C4-2B (cell line): ENCODE measurements at regions not wholly inside any gene's neighbourhood (a gene's known extent, or its start where the extent isn't known, plus 50 kb on each side); places are given as distances from the start of the nearest gene placed in this dataset.

Source experiments
- H3K27ac ChIP-seq: fragments of 450-650 bp; 2 replicates; pipeline ENCODE4 v1.5.1; 2017
- CTCF ChIP-seq: fragments of 450-650 bp; conservative IDR thresholded peaks from 2 replicates; pipeline ENCODE4 v1.5.1; 2017; ENCODE audit warnings: mild to moderate bottlenecking
- ZFX ChIP-seq: fragments of 450-650 bp; IDR thresholded peaks from 2 replicates; pipeline ENCODE4 v1.6.1; 2017

- TF ChIP-seq ZFX = no peak
- TF ChIP-seq CTCF = no peak
- no peak overlapping the region for H3K27ac ChIP-seq
Measured at GRCh38 chr1:43057567-43057966, 98.9 kb upstream of the SLC2A1 start.

GRCh38 chr1:43056981-43057391 is 98.3 kb upstream of the SLC2A1 start:
- H3K27ac ChIP-seq = no peak overlapping the region
- TF ChIP-seq ZFX (no peak), CTCF (no peak)

- TF ChIP-seq CTCF (no peak), ZFX (no peak)
- no peak overlapping the region for H3K27ac ChIP-seq
Measured at GRCh38 chr1:43056460-43056859, 97.8 kb upstream of the SLC2A1 start.

GRCh38 chr1:43054961-43055360 is 96.3 kb upstream of the SLC2A1 start:
- TF ChIP-seq ZFX = no peak
- TF ChIP-seq CTCF = no peak
- H3K27ac ChIP-seq = no peak overlapping the region

GRCh38 chr1:43052786-43053439 is 94.2 kb upstream of the SLC2A1 start:
- TF ChIP-seq CTCF (no peak), ZFX (no peak)
- H3K27ac ChIP-seq = no peak overlapping the region

- no peak for TF ChIP-seq CTCF
- no peak for TF ChIP-seq ZFX
Measured at GRCh38 chr1:43052322-43052721, 93.7 kb upstream of the SLC2A1 start.

GRCh38 chr1:43049481-43049880 is 90.8 kb upstream of the SLC2A1 start:
- no peak for TF ChIP-seq CTCF
- no peak overlapping the region for H3K27ac ChIP-seq

More at GRCh38 chr1:43052322-43052721, 93.7 kb upstream of the SLC2A1 start:
- H3K27ac ChIP-seq = no peak overlapping the region
